ENCODE measurements at regions not wholly inside any gene's neighbourhood (a gene's known extent, or its start where the extent isn't known, plus 50 kb on each side); places are given as distances from the start of the nearest gene placed in this dataset.

DNA sequence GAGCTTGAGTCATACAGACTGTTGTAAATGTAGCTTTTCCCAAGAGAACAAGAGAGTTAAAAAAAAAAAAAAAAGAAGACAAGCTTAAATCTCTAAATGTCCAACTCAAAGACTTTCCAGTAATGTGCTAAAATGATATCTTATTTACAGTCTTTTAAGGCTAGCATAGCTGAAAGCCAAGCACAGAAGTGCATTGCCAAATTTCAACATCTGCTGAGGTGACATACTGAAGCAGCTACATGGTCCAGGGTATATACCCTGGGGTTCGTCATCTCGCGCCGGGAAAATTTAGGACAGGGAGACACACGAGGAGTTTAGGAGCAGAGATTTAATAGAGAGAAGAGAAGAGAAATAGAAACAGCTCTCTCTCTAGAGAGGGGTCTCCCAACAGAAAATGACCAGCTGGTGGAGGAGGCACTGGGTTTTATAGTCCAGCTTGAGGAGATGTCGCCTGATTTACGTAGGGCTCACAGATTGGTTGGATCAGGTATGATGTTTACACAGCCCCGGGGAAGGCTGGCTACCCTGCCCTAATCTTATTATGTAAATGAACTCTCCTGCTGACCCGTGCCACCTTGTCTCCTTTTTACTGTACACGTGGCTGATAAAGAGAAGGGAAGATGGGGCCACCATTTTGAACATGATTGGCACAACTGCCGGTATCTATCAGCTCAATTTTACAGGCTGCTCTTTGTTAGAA is 172.7 kb downstream of the TRIM33 start:
- intact Hi-C loops (cut with DNase I; ENCODE audit: low total_unique reads) = no loop called here
- H3K27ac ChIP-seq = no peak overlapping the region

DNA sequence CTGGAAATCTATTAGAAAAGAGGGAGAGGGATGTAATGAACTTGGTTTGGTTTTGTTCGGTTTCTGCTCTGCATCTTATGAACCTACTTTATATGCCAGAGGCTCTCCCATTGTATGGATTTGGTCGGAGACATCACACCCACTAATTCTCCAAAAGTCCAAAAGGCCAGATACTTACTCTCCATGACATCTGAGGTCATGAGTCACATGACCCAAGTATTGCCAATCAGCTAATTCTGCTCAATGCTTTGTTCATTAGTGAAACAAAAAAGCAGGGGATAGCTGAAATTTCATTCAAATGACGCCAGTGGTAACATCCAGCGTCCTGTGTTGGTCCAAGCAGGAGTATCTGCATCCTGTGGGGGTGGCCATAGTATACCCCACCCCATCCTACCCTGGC is 173.6 kb downstream of the TRIM33 start:
- no peak overlapping the region for H3K27ac ChIP-seq
- no peaks in the 10 kb centered on the region for H3K9me3 ChIP-seq
- no peak overlapping the region for H3K4me3 ChIP-seq
- H3K27me3 ChIP-seq = peaks cover 0 to 3% of the 10 kb centered on the region in 2 donors
- no peaks in the 10 kb centered on the region for H3K36me3 ChIP-seq
- no peaks in the 10 kb centered on the region for H3K4me1 ChIP-seq
- TF ChIP-seq, protein P1, sequence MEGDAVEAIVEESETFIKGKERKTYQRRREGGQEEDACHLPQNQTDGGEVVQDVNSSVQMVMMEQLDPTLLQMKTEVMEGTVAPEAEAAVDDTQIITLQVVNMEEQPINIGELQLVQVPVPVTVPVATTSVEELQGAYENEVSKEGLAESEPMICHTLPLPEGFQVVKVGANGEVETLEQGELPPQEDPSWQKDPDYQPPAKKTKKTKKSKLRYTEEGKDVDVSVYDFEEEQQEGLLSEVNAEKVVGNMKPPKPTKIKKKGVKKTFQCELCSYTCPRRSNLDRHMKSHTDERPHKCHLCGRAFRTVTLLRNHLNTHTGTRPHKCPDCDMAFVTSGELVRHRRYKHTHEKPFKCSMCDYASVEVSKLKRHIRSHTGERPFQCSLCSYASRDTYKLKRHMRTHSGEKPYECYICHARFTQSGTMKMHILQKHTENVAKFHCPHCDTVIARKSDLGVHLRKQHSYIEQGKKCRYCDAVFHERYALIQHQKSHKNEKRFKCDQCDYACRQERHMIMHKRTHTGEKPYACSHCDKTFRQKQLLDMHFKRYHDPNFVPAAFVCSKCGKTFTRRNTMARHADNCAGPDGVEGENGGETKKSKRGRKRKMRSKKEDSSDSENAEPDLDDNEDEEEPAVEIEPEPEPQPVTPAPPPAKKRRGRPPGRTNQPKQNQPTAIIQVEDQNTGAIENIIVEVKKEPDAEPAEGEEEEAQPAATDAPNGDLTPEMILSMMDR (IDR thresholded peaks at IDR 0.05) = no peak
- TF ChIP-seq POLR2A (IDR thresholded peaks at IDR 0.05) (no peak), POLR2AphosphoS5 (IDR thresholded peaks at IDR 0.05) (no peak)
- DNase-seq (ENCODE audit: low spot score in 2 of 2) = no peak
- intact Hi-C loops (cut with DNase I; ENCODE audit: low total_unique reads) = no loop called here

More for the DNA sequence above, 172.7 kb downstream of the TRIM33 start:
- H3K4me1 ChIP-seq = no peaks in the 10 kb centered on the region
- H3K9me3 ChIP-seq = no peaks in the 10 kb centered on the region
- TF ChIP-seq, protein P1 (IDR thresholded peaks at IDR 0.05) = no peak
- TF ChIP-seq POLR2AphosphoS5 (IDR thresholded peaks at IDR 0.05) = no peak
- no peak for TF ChIP-seq POLR2A (IDR thresholded peaks at IDR 0.05)
- peaks cover 0 to 3% of the 10 kb centered on the region in 2 donors for H3K27me3 ChIP-seq
- DNase-seq (ENCODE audit: low spot score in 2 of 2) = no peak
- H3K36me3 ChIP-seq = no peaks in the 10 kb centered on the region
- no peak overlapping the region for H3K4me3 ChIP-seq

DNA sequence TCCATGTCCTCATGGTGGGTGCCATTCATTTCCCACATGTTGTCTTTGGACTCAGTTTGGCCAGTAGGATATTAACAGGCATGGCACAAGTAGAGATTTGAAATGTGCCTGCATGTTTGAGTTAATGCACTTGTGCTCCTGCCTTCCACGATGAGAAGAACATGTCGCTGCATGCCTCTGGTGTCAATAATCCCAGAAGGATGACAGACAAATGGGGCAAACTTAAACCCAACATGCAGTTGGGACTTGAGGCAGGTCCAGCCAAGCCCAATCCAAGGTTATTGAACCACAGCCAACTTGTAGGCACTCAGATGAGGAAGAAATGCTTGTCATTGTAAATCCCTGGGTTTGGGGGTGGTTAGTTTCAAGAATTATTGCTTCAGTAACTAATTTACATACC is 174.6 kb downstream of the TRIM33 start:
- TF ChIP-seq, protein P1 (IDR thresholded peaks at IDR 0.05) = no peak
- TF ChIP-seq POLR2AphosphoS5 (IDR thresholded peaks at IDR 0.05) (no peak), POLR2A (IDR thresholded peaks at IDR 0.05) (no peak)
- Histone ChIP-seq H3K4me3 (no peak overlapping the region), H3K27me3 (peaks cover 0 to 3% of the 10 kb centered on the region in 2 donors), H3K27ac (no peak overlapping the region), H3K36me3 (no peaks in the 10 kb centered on the region), H3K9me3 (no peaks in the 10 kb centered on the region), H3K4me1 (no peaks in the 10 kb centered on the region)
- DNase-seq (ENCODE audit: low spot score in 2 of 2) = no peak
- intact Hi-C loops (cut with DNase I; ENCODE audit: low total_unique reads) = no loop called here

DNA sequence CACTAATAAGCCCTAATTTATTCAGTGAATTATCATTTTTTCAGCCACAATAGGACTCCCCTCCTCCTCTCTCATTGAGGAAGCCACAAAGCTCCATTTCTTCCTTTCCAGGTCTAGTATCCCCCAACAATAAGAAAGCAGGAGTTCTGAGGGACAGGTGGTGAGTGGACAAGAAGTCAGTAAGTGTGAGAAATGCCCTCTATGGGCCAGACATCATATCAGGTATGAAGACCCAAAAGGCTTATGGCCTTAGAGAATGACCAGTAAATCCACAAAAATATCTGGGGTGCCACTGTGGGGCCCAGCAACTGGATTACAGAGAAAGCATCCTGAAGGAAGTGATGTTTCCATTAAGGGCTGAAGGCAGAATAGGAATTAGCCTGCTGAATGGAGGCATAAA is 175.7 kb downstream of the TRIM33 start:
- no peak overlapping the region for H3K4me3 ChIP-seq
- intact Hi-C loops (cut with DNase I; ENCODE audit: low total_unique reads) = no loop called here
- DNase-seq (ENCODE audit: low spot score in 2 of 2) = no peak
- H3K27ac ChIP-seq = no peak overlapping the region
- peaks cover 0 to 3% of the 10 kb centered on the region in 2 donors for H3K27me3 ChIP-seq
- no peaks in the 10 kb centered on the region for H3K9me3 ChIP-seq
- no peaks in the 10 kb centered on the region for H3K36me3 ChIP-seq
- no peaks in the 10 kb centered on the region for H3K4me1 ChIP-seq
- TF ChIP-seq POLR2AphosphoS5 (IDR thresholded peaks at IDR 0.05) = no peak
- TF ChIP-seq, protein P1 (IDR thresholded peaks at IDR 0.05) = no peak
- no peak for TF ChIP-seq POLR2A (IDR thresholded peaks at IDR 0.05)

DNA sequence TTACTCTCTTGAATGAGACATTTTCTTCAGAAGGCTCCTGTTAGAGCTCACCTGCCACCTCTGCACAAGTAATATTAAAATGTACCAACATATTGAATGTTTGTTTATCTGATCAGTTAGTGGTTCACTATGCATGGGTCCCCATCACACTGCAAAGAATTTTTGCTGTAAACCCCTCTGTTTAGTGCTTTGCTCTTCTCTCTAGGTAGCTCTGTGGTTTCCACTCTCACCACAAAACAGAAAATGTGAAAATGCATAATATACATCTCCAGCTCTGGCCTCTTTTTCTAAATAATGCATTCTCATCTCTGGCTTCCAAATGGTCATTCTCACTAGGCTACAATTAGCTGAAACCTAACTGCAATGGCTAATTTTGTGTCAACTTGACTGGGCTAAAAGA is 176.7 kb downstream of the TRIM33 start:
- no peak for DNase-seq (ENCODE audit: low spot score in 2 of 2)
- intact Hi-C loops (cut with DNase I; ENCODE audit: low total_unique reads) = no loop called here
- no peaks in the 10 kb centered on the region for H3K36me3 ChIP-seq
- no peaks in the 10 kb centered on the region for H3K4me1 ChIP-seq
- H3K27me3 ChIP-seq = peaks cover 0 to 5% of the 10 kb centered on the region in 2 donors
- no peak overlapping the region for H3K4me3 ChIP-seq
- TF ChIP-seq, protein P1 (IDR thresholded peaks at IDR 0.05) = no peak
- no peak for TF ChIP-seq POLR2AphosphoS5 (IDR thresholded peaks at IDR 0.05)
- TF ChIP-seq POLR2A (IDR thresholded peaks at IDR 0.05) = no peak
- H3K27ac ChIP-seq = no peak overlapping the region
- no peaks in the 10 kb centered on the region for H3K9me3 ChIP-seq
